ENCODE measurements at regions not wholly inside any gene's neighbourhood (a gene's known extent, or its start where the extent isn't known, plus 50 kb on each side); places are given as distances from the start of the nearest gene placed in this dataset.
"Not testable (repeated sequence)": the region's sequence is repeated elsewhere in the genome, so short reads cannot be mapped to it uniquely, and the experiment has no call there.

DNA sequence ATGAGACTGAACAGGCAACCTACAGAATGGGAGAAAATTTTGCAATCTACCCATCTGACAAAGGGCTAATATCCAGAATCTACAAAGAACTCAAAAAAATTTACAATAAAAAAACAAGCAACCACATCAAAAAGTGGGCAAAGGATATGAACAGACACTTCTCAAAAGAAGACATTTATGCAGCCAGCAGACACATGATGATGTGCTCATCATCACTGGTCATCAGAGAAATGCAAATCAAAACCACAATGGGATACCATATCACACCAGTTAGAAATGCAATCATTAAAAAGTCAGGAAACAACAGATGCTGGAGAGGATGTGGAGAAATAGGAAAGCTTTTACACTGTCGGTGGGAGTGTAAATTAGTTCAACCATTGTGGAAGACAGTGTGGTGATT, 51.7 kb upstream of the PAXBP1 start:
- H3K9me3 ChIP-seq; H3K36me3 ChIP-seq; H3K4me3 ChIP-seq; DNase-seq; H3K27me3 ChIP-seq (replicated peaks in 1 of 7); H3K4me1 ChIP-seq; H3K27ac ChIP-seq: not testable (repeated sequence)
- intact Hi-C loops (cut with DNase I; ENCODE audit: low total_unique reads) = loop anchor here (10.0 kb wide), 1 partner anchor 168 kb away; no protein-coding TSS in a partner anchor
- WGBS, 5 donors = 41 to 79% (median 75%) methylated on average over 1 of the region's 1 CpG

- H3K4me3 ChIP-seq = no peak overlapping the region
- H3K36me3 ChIP-seq = no peaks in the 10 kb centered on the region
- WGBS, 5 donors = 88 to 100% (median 92%) methylated on average over 1 of the region's 1 CpG
- H3K4me1 ChIP-seq = no peaks in the 10 kb centered on the region
- H3K27me3 ChIP-seq (replicated peaks in 1 of 7) = peaks cover 0 to 6% (median 0%) of the 10 kb centered on the region in 7 donors
- TF ChIP-seq POLR2AphosphoS5 (IDR thresholded peaks at IDR 0.05) = no peak
- TF ChIP-seq CTCF (IDR thresholded peaks at IDR 0.05 in 8 of 11, conservative IDR thresholded peaks at IDR 0.05 in 3 of 11) = no peak
- no peak for TF ChIP-seq POLR2A (IDR thresholded peaks at IDR 0.05)
- peaks cover 0 to 8% (median 0%) of the 10 kb centered on the region in 8 donors for H3K9me3 ChIP-seq
- no peak overlapping the region for H3K27ac ChIP-seq
- intact Hi-C loops (cut with DNase I; ENCODE audit: low total_unique reads) = loop anchor here (5.0 to 10.0 kb wide), 2 partner anchors 170 to 372 kb away; no protein-coding TSS in a partner anchor
- no peak for DNase-seq
Observed at GRCh38 chr21:32824950-32825349, 53.4 kb upstream of the PAXBP1 start.

DNA sequence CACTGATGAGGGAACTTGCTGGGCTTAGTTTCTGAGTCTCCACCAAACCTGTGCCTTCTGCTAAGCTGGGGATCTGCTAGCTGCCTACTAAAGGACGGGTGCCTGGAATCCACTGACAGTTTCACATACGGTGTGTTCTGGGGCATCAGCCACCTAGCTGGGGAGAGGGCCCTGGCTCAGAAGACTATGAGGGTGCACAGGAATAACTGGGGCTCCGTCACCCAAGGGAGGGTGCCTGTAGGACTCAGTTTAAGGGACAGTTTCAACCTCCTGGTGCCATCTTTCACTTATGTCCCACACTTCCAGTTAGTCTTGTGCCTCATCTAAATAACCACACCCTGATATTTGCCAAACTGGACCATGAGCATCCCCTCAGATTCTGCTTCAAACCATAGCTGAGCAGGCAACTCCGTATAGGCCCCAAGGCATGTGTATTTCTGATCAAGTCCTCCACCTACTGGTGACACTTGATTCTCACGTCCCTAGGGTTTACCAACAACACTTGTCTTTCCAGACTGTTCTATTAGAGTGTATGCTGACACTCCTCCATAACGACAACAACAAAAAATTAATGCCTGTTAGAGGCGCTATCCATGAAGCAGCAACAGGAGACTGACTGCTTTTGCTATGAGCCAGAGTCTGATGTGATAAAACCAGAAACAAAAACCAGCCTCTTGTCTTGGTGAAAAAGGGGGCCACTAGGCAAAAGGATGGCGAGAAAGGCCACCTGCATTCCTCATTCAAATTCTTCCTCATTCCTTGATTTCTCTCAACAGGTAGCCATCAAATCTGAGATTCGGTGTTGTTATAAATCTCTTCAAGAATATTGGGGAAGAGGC, 55.0 kb upstream of the PAXBP1 start:
- H3K9me3 ChIP-seq = peaks cover 0 to 8% (median 0%) of the 10 kb centered on the region in 8 donors
- TF ChIP-seq CTCF (IDR thresholded peaks at IDR 0.05 in 8 of 11, conservative IDR thresholded peaks at IDR 0.05 in 3 of 11) (peak; percentile 10 to 72 (median 44)), POLR2AphosphoS5 (IDR thresholded peaks at IDR 0.05) (no peak)
- no peak for DNase-seq
- H3K4me3 ChIP-seq = no peak overlapping the region
- peaks cover 0 to 9% (median 0%) of the 10 kb centered on the region in 7 donors for H3K27me3 ChIP-seq (replicated peaks in 1 of 7)
- H3K27ac ChIP-seq = no peak overlapping the region
- H3K4me1 ChIP-seq = no peaks in the 10 kb centered on the region
- 53 to 64% (median 58%) methylated on average over 9 of the region's 9 CpGs for WGBS, 5 donors
- intact Hi-C loops (cut with DNase I; ENCODE audit: low total_unique reads) = loop anchor here (5.0 to 10.0 kb wide), 2 partner anchors 172 to 371 kb away; no protein-coding TSS in a partner anchor
- no peaks in the 10 kb centered on the region for H3K36me3 ChIP-seq

DNA sequence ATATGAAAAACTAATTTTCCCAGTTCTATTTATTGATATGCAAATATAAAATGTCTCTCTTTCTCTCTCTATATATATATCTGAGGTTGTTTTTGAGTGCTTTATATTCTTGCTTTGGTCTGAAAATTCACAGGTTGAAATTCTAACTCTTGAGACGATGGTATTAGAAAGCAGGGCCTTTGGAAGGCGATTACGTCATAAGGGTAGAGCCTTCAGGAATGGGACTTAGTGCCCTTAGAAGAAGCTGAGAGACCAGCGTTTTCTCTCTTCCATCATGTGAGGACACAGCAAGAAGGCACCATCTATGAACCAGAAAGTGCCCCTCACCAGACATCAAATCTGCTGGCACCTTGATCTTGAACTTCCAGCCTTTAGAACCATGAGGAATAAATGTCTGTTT, 57.4 kb upstream of the PAXBP1 start:
- peaks cover 0 to 8% (median 0%) of the 10 kb centered on the region in 8 donors for H3K9me3 ChIP-seq
- peaks cover 0 to 6% (median 2%) of the 10 kb centered on the region in 6 donors for H3K4me1 ChIP-seq
- 72 to 91% (median 76%) methylated on average over 4 of the region's 4 CpGs for WGBS, 5 donors
- H3K36me3 ChIP-seq = no peaks in the 10 kb centered on the region
- TF ChIP-seq POLR2AphosphoS5 (IDR thresholded peaks at IDR 0.05) = no peak
- DNase-seq = no peak
- H3K27me3 ChIP-seq (replicated peaks in 1 of 7) = peaks cover 0 to 26% (median 0%) of the 10 kb centered on the region in 7 donors
- intact Hi-C loops (cut with DNase I; ENCODE audit: low total_unique reads) = loop anchor here (5.0 to 10.0 kb wide), 2 partner anchors 174 to 368 kb away; no protein-coding TSS in a partner anchor
- no peak overlapping the region for H3K4me3 ChIP-seq
- no peak overlapping the region for H3K27ac ChIP-seq

DNA sequence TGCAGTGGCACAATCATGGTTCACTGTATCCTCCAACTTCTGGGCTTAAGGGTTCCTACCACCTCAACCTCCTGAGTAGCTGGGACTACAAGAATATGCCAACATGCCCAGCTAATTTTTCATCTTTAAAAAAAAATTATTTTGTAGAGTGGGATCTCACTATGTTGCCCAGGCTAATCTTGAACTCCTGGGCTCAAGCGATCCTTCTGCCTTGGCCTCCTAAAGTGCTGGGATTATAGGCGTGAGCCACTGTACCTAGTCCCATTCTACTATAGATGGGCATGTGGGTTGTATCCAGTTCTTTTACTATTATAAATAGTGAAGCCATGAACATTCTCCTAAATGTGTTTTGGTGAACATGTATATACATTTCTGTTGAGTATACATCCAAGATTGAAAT, 57.9 kb upstream of the PAXBP1 start:
- WGBS, 5 donors = 88 to 100% (median 98%) methylated on average over 2 of the region's 2 CpGs
- H3K9me3 ChIP-seq = peaks cover 0 to 7% (median 0%) of the 10 kb centered on the region in 8 donors
- H3K4me1 ChIP-seq = peaks cover 0 to 6% (median 2%) of the 10 kb centered on the region in 6 donors
- no peak overlapping the region for H3K4me3 ChIP-seq
- no peak overlapping the region for H3K27ac ChIP-seq
- peaks cover 0 to 26% (median 0%) of the 10 kb centered on the region in 7 donors for H3K27me3 ChIP-seq (replicated peaks in 1 of 7)
- intact Hi-C loops (cut with DNase I; ENCODE audit: low total_unique reads) = loop anchor here (5.0 to 10.0 kb wide), 2 partner anchors 175 to 368 kb away; no protein-coding TSS in a partner anchor
- no peak for DNase-seq
- no peaks in the 10 kb centered on the region for H3K36me3 ChIP-seq
- no peak for TF ChIP-seq POLR2AphosphoS5 (IDR thresholded peaks at IDR 0.05)
- TF ChIP-seq CTCF (IDR thresholded peaks at IDR 0.05 in 8 of 11, conservative IDR thresholded peaks at IDR 0.05 in 3 of 11) = no peak
- no peak for TF ChIP-seq POLR2A (IDR thresholded peaks at IDR 0.05)

DNA sequence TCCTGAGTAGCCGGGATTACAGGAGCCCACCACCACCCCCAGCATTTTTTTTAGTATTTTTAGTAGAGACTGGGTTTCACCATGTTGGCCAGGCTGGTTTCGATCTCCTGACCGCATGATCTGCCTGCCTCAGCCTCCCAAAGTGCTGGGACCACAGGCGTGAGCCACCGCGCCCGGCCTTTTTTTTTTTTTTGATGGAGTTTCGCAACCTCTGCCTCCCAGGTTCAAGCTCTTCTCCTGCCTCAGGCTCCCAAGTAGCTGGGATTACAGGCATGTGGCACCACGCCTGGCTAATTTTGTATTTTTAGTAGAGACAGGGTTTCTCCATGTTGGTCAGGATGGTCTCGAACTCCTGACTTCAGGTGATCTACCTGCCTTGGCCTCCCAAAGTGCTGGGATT, 60.2 kb upstream of the PAXBP1 start:
- intact Hi-C loops (cut with DNase I; ENCODE audit: low total_unique reads) = loop anchor here (10.0 kb wide), 1 partner anchor 613 kb away; no protein-coding TSS in a partner anchor
- DNase-seq, H3K27ac ChIP-seq, H3K4me3 ChIP-seq, H3K4me1 ChIP-seq, H3K36me3 ChIP-seq: not testable (repeated sequence)
- Histone ChIP-seq H3K9me3 (peaks cover 0 to 11% (median 10%) of the 10 kb centered on the region in 8 donors), H3K27me3 (replicated peaks in 1 of 7) (peaks cover 0 to 26% (median 0%) of the 10 kb centered on the region in 7 donors)
- 88 to 96% (median 92%) methylated on average over 10 of the region's 10 CpGs for WGBS, 5 donors

Data from spleen (tissue), 11 donors.